H1 (cell line): ENCODE measurements at regions not wholly inside any gene's neighbourhood (a gene's known extent, or its start where the extent isn't known, plus 50 kb on each side); places are given as distances from the start of the nearest gene placed in this dataset.

Source experiments
- ATF2 ChIP-seq: IDR thresholded peaks from 2 replicates; pipeline ENCODE4 v1.6.1; 2012; ENCODE audit warnings: low read length, inconsistent platforms
- CTCF ChIP-seq, 3 experiments: IDR thresholded peaks; 1 replicate in 2 of 3; 2 replicates in 1 of 3; pipeline versions ENCODE4 v1.5.1 to v1.6.1; 2011; ENCODE audit warnings: low read length in 3 of 3, mild to moderate bottlenecking in 3 of 3, inconsistent platforms in 2 of 3, low read depth in 1 of 3, moderate library complexity in 1 of 3; ENCODE audit not compliant: insufficient read depth in 1 of 3; ENCODE audit errors: control extremely low read depth in 1 of 3
- EP300 ChIP-seq, 2 experiments: IDR thresholded peaks; 1 replicate in 1 of 2; 2 replicates in 1 of 2; pipeline ENCODE4 v1.6.1; 2011 to 2012; ENCODE audit warnings: low read depth in 2 of 2, low read length in 2 of 2, mild to moderate bottlenecking in 2 of 2, borderline replicate concordance in 1 of 2, inconsistent platforms in 1 of 2, moderate library complexity in 1 of 2
- EZH2 ChIP-seq: fragments of 200-600 bp; sonication (generic); IDR thresholded peaks from 2 replicates; pipeline ENCODE4 v1.7.1; 2012; ENCODE audit warnings: low read depth, mild to moderate bottlenecking, moderate library complexity, low read length, inconsistent platforms; ENCODE audit not compliant: severe bottlenecking
- JUN ChIP-seq: IDR thresholded peaks from 2 replicates; pipeline ENCODE4 v1.6.1; 2011; ENCODE audit warnings: low read depth, mild to moderate bottlenecking, improper control_type of control experiment, low read length
- MAX ChIP-seq: IDR thresholded peaks from 2 replicates; pipeline ENCODE4 v1.6.1; 2012; ENCODE audit warnings: inconsistent platforms
- NRF1 ChIP-seq: IDR thresholded peaks from 2 replicates; pipeline ENCODE4 v1.6.1; 2011; ENCODE audit warnings: mild to moderate bottlenecking, low read depth, low read length, improper control_type of control experiment
- POLR2A ChIP-seq, 2 experiments: IDR thresholded peaks; 1 replicate in 1 of 2; 2 replicates in 1 of 2; pipeline ENCODE4 v1.6.1; 2011; ENCODE audit warnings: low read depth in 2 of 2, low read length in 2 of 2, mild to moderate bottlenecking in 2 of 2; ENCODE audit errors: control extremely low read depth in 1 of 2
- RFX5 ChIP-seq: IDR thresholded peaks from 2 replicates; pipeline ENCODE4 v1.6.1; 2011; ENCODE audit warnings: low read depth, low read length, improper control_type of control experiment, borderline replicate concordance
- TCF12 ChIP-seq: IDR thresholded peaks from 2 replicates; pipeline ENCODE4 v1.6.1; 2011; ENCODE audit warnings: low read depth, mild to moderate bottlenecking, low read length
- TEAD4 ChIP-seq: IDR thresholded peaks from 2 replicates; pipeline ENCODE4 v1.6.1; 2012; ENCODE audit warnings: low read depth, low read length, inconsistent platforms, mixed read lengths
- USF2 ChIP-seq: IDR thresholded peaks from 2 replicates; pipeline ENCODE4 v1.6.1; 2011; ENCODE audit warnings: low read length, improper control_type of control experiment
- YY1 ChIP-seq: IDR thresholded peaks from 2 replicates; pipeline ENCODE4 v1.6.1; 2011; ENCODE audit warnings: low read depth, mild to moderate bottlenecking, low read length

GRCh38 chr10:130867446-130868194 is 443.9 kb downstream of the TCERG1L start:
- TF ChIP-seq MAX, result no peak
- TF ChIP-seq EZH2, result no peak
- TF ChIP-seq CTCF (IDR thresholded peaks at IDR 0.05; ENCODE audit: control extremely low read depth in 1 of 3, insufficient read depth in 1 of 3, low read depth in 1 of 3, low read length in 3 of 3), result no peak
- TF ChIP-seq POLR2A (IDR thresholded peaks at IDR 0.05; ENCODE audit: control extremely low read depth in 1 of 2, low read depth in 2 of 2, low read length in 2 of 2), result no peak
- no peak for TF ChIP-seq EP300 (IDR thresholded peaks at IDR 0.05; ENCODE audit: borderline replicate concordance in 1 of 2, low read depth in 2 of 2, low read length in 2 of 2)
- no peak for TF ChIP-seq USF2
- no peak for TF ChIP-seq TCF12
- TF ChIP-seq ATF2, result no peak
- TF ChIP-seq NRF1, result no peak
- no peak for TF ChIP-seq RFX5
- no peak for TF ChIP-seq TEAD4
- TF ChIP-seq YY1, result no peak
- no peak for TF ChIP-seq JUN
